ENCODE measurements at regions not wholly inside any gene's neighbourhood (a gene's known extent, or its start where the extent isn't known, plus 50 kb on each side); places are given as distances from the start of the nearest gene placed in this dataset.

DNA sequence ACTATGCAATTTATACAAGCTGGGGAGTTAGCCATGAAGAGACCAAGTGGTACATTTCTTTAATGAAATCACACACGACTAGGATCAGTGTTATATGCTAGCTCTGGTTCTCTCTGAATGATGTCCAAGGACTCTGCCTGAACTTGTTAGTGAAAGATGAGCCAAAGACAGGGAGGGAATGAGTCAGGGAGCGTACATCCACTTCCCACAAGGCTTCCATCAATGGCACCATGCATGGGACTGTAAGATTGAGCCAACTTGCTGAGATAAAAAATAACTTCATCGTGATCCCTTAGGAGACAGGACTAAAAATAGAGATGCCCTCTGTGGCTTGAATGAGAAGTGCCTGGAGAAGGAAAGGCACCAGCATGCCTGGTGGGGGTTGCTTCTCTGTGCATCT, 629.7 kb downstream of the ACTR3B start:
- H3K4me1 ChIP-seq (ENCODE audit: control insufficient read depth in 2 of 2, insufficient read depth in 2 of 2, low read length in 1 of 2) = no peaks in the 10 kb centered on the region
- H3K27me3 ChIP-seq (ENCODE audit: control insufficient read depth in 1 of 2, insufficient read depth in 2 of 2, low read length in 2 of 2) = no peaks in the 10 kb centered on the region
- WGBS, 2 donors = 46 to 51% methylated on average over 3 of the region's 3 CpGs
- H3K36me3 ChIP-seq (ENCODE audit: control insufficient read depth in 2 of 2, insufficient read depth in 2 of 2, low read length in 1 of 2) = no peaks in the 10 kb centered on the region
- H3K4me3 ChIP-seq (ENCODE audit: low read depth in 1 of 2, low read length in 2 of 2) = no peak overlapping the region
- no peaks in the 10 kb centered on the region for H3K9me3 ChIP-seq (ENCODE audit: control insufficient read depth in 2 of 2, insufficient read depth in 1 of 2, low read depth in 1 of 2, low read length in 1 of 2)
- no peak overlapping the region for H3K27ac ChIP-seq (ENCODE audit: low read depth in 2 of 2, low read length in 1 of 2)

- H3K27me3 ChIP-seq (ENCODE audit: control insufficient read depth in 1 of 2, insufficient read depth in 2 of 2, low read length in 2 of 2) = no peaks in the 10 kb centered on the region
- no peaks in the 10 kb centered on the region for H3K4me1 ChIP-seq (ENCODE audit: control insufficient read depth in 2 of 2, insufficient read depth in 2 of 2, low read length in 1 of 2)
- 28 to 46% methylated on average over 2 of the region's 2 CpGs for WGBS, 2 donors
- no peak overlapping the region for H3K27ac ChIP-seq (ENCODE audit: low read depth in 2 of 2, low read length in 1 of 2)
- no peaks in the 10 kb centered on the region for H3K36me3 ChIP-seq (ENCODE audit: control insufficient read depth in 2 of 2, insufficient read depth in 2 of 2, low read length in 1 of 2)
- no peak overlapping the region for H3K4me3 ChIP-seq (ENCODE audit: low read depth in 1 of 2, low read length in 2 of 2)
- no peaks in the 10 kb centered on the region for H3K9me3 ChIP-seq (ENCODE audit: control insufficient read depth in 2 of 2, insufficient read depth in 1 of 2, low read depth in 1 of 2, low read length in 1 of 2)
These were observed 631.4 kb downstream of the ACTR3B start for GRCh38 chr7:153390955-153391354.

DNA sequence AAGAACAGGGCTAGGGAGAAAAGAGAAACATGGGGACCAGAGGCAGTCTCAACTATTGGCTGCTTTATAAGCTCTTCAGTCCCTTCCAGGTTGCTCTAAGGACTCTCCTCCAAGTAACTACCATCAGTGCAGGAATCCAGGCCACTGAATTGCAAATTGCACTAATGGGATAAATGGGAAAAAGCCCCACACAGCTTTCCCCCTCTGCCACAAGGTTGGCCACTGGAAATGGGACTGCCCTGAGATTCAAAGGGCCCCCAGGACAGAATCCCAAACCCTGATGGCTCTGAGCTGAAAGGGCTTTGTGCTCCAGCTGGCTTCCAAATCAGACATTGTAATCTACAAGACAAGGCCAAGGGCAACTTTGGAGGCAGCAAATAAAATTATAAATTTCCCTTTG, 633.2 kb downstream of the ACTR3B start:
- no peaks in the 10 kb centered on the region for H3K27me3 ChIP-seq (ENCODE audit: control insufficient read depth in 1 of 2, insufficient read depth in 2 of 2, low read length in 2 of 2)
- H3K9me3 ChIP-seq (ENCODE audit: control insufficient read depth in 2 of 2, insufficient read depth in 1 of 2, low read depth in 1 of 2, low read length in 1 of 2) = no peaks in the 10 kb centered on the region
- H3K4me3 ChIP-seq (ENCODE audit: low read depth in 1 of 2, low read length in 2 of 2) = no peak overlapping the region
- H3K4me1 ChIP-seq (ENCODE audit: control insufficient read depth in 2 of 2, insufficient read depth in 2 of 2, low read length in 1 of 2) = no peaks in the 10 kb centered on the region
- no peak overlapping the region for H3K27ac ChIP-seq (ENCODE audit: low read depth in 2 of 2, low read length in 1 of 2)
- no peaks in the 10 kb centered on the region for H3K36me3 ChIP-seq (ENCODE audit: control insufficient read depth in 2 of 2, insufficient read depth in 2 of 2, low read length in 1 of 2)

- H3K27ac ChIP-seq (ENCODE audit: low read depth in 2 of 2, low read length in 1 of 2) = no peak overlapping the region
- no peaks in the 10 kb centered on the region for H3K36me3 ChIP-seq (ENCODE audit: control insufficient read depth in 2 of 2, insufficient read depth in 2 of 2, low read length in 1 of 2)
- 84% methylated on average over 3 of the region's 3 CpGs for WGBS, 2 donors
- H3K4me3 ChIP-seq (ENCODE audit: low read depth in 1 of 2, low read length in 2 of 2) = no peak overlapping the region
- no peaks in the 10 kb centered on the region for H3K9me3 ChIP-seq (ENCODE audit: control insufficient read depth in 2 of 2, insufficient read depth in 1 of 2, low read depth in 1 of 2, low read length in 1 of 2)
- no peaks in the 10 kb centered on the region for H3K27me3 ChIP-seq (ENCODE audit: control insufficient read depth in 1 of 2, insufficient read depth in 2 of 2, low read length in 2 of 2)
- H3K4me1 ChIP-seq (ENCODE audit: control insufficient read depth in 2 of 2, insufficient read depth in 2 of 2, low read length in 1 of 2) = no peaks in the 10 kb centered on the region
These were observed 634.1 kb downstream of the ACTR3B start for GRCh38 chr7:153393666-153394065.

DNA sequence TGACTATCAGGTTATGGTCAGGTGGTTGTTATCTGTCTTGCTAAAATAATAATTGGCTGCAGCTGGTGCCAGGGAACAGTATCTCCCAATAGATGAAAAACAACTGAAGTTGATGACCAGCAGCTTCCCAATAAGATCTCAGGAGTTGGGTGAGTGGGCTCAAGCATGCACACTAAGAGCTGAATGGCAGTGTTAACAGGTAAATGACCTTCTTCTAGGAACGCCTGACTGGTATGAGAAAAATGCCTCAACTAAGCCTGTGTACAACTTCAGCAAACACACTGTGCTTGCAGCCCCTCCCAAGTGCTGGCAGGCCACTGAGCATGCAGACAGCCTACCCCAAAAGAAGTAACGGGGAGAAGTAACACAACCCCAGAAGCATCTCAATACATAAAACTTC, 636.9 kb downstream of the ACTR3B start:
- no peaks in the 10 kb centered on the region for H3K27me3 ChIP-seq (ENCODE audit: control insufficient read depth in 1 of 2, insufficient read depth in 2 of 2, low read length in 2 of 2)
- H3K4me3 ChIP-seq (ENCODE audit: low read depth in 1 of 2, low read length in 2 of 2) = no peak overlapping the region
- no peaks in the 10 kb centered on the region for H3K9me3 ChIP-seq (ENCODE audit: control insufficient read depth in 2 of 2, insufficient read depth in 1 of 2, low read depth in 1 of 2, low read length in 1 of 2)
- no peaks in the 10 kb centered on the region for H3K4me1 ChIP-seq (ENCODE audit: control insufficient read depth in 2 of 2, insufficient read depth in 2 of 2, low read length in 1 of 2)
- no peaks in the 10 kb centered on the region for H3K36me3 ChIP-seq (ENCODE audit: control insufficient read depth in 2 of 2, insufficient read depth in 2 of 2, low read length in 1 of 2)
- no peak overlapping the region for H3K27ac ChIP-seq (ENCODE audit: low read depth in 2 of 2, low read length in 1 of 2)
- 80 to 81% methylated on average over 2 of the region's 2 CpGs for WGBS, 2 donors

DNA sequence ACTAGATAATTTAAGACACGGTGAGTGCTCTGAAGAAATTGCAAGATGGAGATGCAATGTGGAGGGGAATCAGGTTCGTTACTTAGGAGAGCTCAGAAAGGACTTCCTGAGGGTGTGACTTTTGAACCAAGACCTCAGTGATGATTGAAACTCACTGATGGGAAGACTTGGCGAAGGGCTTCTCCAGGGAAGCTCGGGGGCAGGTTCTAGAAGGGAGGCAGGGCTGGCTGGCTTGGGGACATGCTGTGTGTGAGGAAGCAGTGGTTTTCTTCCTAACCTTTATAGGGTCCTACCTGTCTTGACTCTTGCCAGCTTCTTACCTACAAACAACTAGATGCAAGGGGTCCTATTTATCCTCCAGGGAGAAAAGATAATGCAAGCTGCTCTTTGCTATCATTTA, 637.9 kb downstream of the ACTR3B start:
- no peaks in the 10 kb centered on the region for H3K4me1 ChIP-seq (ENCODE audit: control insufficient read depth in 2 of 2, insufficient read depth in 2 of 2, low read length in 1 of 2)
- 66 to 76% methylated on average over 4 of the region's 4 CpGs for WGBS, 2 donors
- no peaks in the 10 kb centered on the region for H3K36me3 ChIP-seq (ENCODE audit: control insufficient read depth in 2 of 2, insufficient read depth in 2 of 2, low read length in 1 of 2)
- H3K27ac ChIP-seq (ENCODE audit: low read depth in 2 of 2, low read length in 1 of 2) = no peak overlapping the region
- H3K27me3 ChIP-seq (ENCODE audit: control insufficient read depth in 1 of 2, insufficient read depth in 2 of 2, low read length in 2 of 2) = no peaks in the 10 kb centered on the region
- no peak overlapping the region for H3K4me3 ChIP-seq (ENCODE audit: low read depth in 1 of 2, low read length in 2 of 2)
- no peaks in the 10 kb centered on the region for H3K9me3 ChIP-seq (ENCODE audit: control insufficient read depth in 2 of 2, insufficient read depth in 1 of 2, low read depth in 1 of 2, low read length in 1 of 2)

DNA sequence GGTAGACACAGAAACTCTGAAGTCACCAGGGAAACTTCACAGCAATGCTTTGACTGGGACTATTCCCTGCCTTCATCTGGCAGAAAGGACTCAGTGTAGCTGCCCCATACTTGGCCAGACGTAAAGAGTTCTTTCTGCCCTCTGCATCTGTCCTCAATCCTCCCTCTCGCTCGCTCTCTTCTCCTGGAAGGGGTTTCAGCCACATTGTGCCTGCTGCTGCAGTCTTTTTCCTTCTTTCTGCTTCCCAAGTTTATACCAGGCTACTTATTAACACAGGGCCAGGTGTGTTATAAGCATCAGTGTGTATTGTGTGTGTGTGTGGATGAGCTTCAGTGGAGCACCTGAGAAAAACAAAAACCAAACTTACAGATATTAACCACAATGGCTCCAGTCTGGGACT, 638.4 kb downstream of the ACTR3B start:
- 85 to 91% methylated on average over 3 of the region's 3 CpGs for WGBS, 2 donors
- Histone ChIP-seq H3K4me1 (ENCODE audit: control insufficient read depth in 2 of 2, insufficient read depth in 2 of 2, low read length in 1 of 2) (no peaks in the 10 kb centered on the region), H3K4me3 (ENCODE audit: low read depth in 1 of 2, low read length in 2 of 2) (no peak overlapping the region), H3K27me3 (ENCODE audit: control insufficient read depth in 1 of 2, insufficient read depth in 2 of 2, low read length in 2 of 2) (no peaks in the 10 kb centered on the region), H3K27ac (ENCODE audit: low read depth in 2 of 2, low read length in 1 of 2) (no peak overlapping the region), H3K9me3 (ENCODE audit: control insufficient read depth in 2 of 2, insufficient read depth in 1 of 2, low read depth in 1 of 2, low read length in 1 of 2) (no peaks in the 10 kb centered on the region), H3K36me3 (ENCODE audit: control insufficient read depth in 2 of 2, insufficient read depth in 2 of 2, low read length in 1 of 2) (no peaks in the 10 kb centered on the region)

GRCh38 chr7:153398370-153398769, 638.8 kb downstream of the ACTR3B start:
- 80 to 83% methylated on average over 2 of the region's 2 CpGs for WGBS, 2 donors

DNA sequence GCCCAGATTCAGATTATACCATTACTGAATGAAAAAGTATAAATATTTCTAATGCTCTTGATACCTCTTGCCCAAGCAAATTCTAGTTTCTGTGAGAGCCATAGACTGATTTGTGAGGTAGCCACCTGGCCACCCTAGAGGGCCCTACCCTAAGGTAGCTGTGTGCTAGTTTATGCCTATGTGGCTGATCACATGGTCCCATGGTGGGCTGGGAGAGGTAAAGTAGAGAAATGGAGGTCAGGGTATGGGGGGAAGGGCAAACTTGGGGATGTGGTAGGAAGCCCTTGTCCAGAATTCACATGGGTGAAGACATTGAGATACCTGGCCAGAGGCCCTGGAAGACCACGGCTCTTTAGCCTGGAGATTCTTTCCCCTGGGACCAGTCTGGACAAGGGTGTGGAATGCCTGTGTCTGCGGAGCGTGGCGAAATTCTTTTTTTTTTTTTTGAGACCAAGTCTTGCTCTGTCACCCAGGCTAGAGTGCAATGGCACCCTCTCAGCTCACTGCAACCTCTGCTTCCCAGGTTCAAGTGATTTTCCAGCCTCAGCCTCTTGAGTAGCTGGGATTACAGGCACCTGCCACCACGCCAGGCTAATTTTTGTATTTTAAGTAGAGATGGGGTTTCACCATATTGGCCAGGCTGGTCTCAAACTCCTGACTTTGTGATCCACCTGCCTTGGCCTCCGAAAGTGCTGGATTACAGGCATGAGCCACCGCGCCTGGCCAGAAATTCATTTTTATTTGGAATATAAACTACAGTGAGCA, 639.4 kb downstream of the ACTR3B start:
- WGBS, 2 donors = 81 to 83% methylated on average over 8 of the region's 8 CpGs

More at GRCh38 chr7:153398370-153398769, 638.8 kb downstream of the ACTR3B start:
- Histone ChIP-seq H3K36me3 (ENCODE audit: control insufficient read depth in 2 of 2, insufficient read depth in 2 of 2, low read length in 1 of 2) (no peaks in the 10 kb centered on the region), H3K9me3 (ENCODE audit: control insufficient read depth in 2 of 2, insufficient read depth in 1 of 2, low read depth in 1 of 2, low read length in 1 of 2) (no peaks in the 10 kb centered on the region), H3K27ac (ENCODE audit: low read depth in 2 of 2, low read length in 1 of 2) (no peak overlapping the region), H3K4me3 (ENCODE audit: low read depth in 1 of 2, low read length in 2 of 2) (no peak overlapping the region), H3K4me1 (ENCODE audit: control insufficient read depth in 2 of 2, insufficient read depth in 2 of 2, low read length in 1 of 2) (no peaks in the 10 kb centered on the region), H3K27me3 (ENCODE audit: control insufficient read depth in 1 of 2, insufficient read depth in 2 of 2, low read length in 2 of 2) (no peaks in the 10 kb centered on the region)

DNA sequence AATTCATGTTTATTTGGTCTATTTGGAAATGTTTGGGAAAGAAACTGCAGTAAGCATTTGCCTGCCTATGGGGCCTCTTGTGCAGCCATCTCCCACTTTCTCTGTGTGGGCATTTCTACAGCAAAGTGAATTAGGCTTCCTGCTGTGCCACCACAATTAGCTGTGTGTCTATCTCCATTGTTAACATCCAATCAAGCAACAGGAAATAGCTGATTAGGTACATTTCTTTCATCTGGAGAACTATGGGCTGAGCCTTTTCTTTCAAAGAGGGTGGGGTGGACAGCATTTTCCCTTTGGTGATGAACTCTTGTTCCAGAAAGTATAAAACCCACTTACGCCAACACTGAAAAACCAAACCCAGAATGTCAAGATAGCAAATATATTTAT, 640.0 kb downstream of the ACTR3B start:
- WGBS, 2 donors = 92 to 97% methylated on average over 1 of the region's 1 CpG
- no peaks in the 10 kb centered on the region for H3K27me3 ChIP-seq (ENCODE audit: control insufficient read depth in 1 of 2, insufficient read depth in 2 of 2, low read length in 2 of 2)
- H3K27ac ChIP-seq (ENCODE audit: low read depth in 2 of 2, low read length in 1 of 2) = no peak overlapping the region
- H3K9me3 ChIP-seq (ENCODE audit: control insufficient read depth in 2 of 2, insufficient read depth in 1 of 2, low read depth in 1 of 2, low read length in 1 of 2) = no peaks in the 10 kb centered on the region
- no peak overlapping the region for H3K4me3 ChIP-seq (ENCODE audit: low read depth in 1 of 2, low read length in 2 of 2)
- no peaks in the 10 kb centered on the region for H3K36me3 ChIP-seq (ENCODE audit: control insufficient read depth in 2 of 2, insufficient read depth in 2 of 2, low read length in 1 of 2)
- no peaks in the 10 kb centered on the region for H3K4me1 ChIP-seq (ENCODE audit: control insufficient read depth in 2 of 2, insufficient read depth in 2 of 2, low read length in 1 of 2)

More for the DNA sequence above, 639.4 kb downstream of the ACTR3B start:
- Histone ChIP-seq H3K4me3 (ENCODE audit: low read depth in 1 of 2, low read length in 2 of 2) (no peak overlapping the region), H3K4me1 (ENCODE audit: control insufficient read depth in 2 of 2, insufficient read depth in 2 of 2, low read length in 1 of 2) (no peaks in the 10 kb centered on the region), H3K36me3 (ENCODE audit: control insufficient read depth in 2 of 2, insufficient read depth in 2 of 2, low read length in 1 of 2) (no peaks in the 10 kb centered on the region), H3K27me3 (ENCODE audit: control insufficient read depth in 1 of 2, insufficient read depth in 2 of 2, low read length in 2 of 2) (no peaks in the 10 kb centered on the region), H3K9me3 (ENCODE audit: control insufficient read depth in 2 of 2, insufficient read depth in 1 of 2, low read depth in 1 of 2, low read length in 1 of 2) (no peaks in the 10 kb centered on the region), H3K27ac (ENCODE audit: low read depth in 2 of 2, low read length in 1 of 2) (no peak overlapping the region)
